IPS DF 4.7 (cell line): ENCODE measurements at regions not wholly inside any gene's neighbourhood (a gene's known extent, or its start where the extent isn't known, plus 50 kb on each side); places are given as distances from the start of the nearest gene placed in this dataset.
"Not testable (repeated sequence)": the region's sequence is repeated elsewhere in the genome, so short reads cannot be mapped to it uniquely, and the experiment has no call there.

Experiments used
- DNase-seq: peaks from one replicate; pipeline ENCODE4 v3.0.0-alpha.2; 2013; ENCODE audit warnings: low spot score; ENCODE audit errors: extremely low read depth

DNA sequence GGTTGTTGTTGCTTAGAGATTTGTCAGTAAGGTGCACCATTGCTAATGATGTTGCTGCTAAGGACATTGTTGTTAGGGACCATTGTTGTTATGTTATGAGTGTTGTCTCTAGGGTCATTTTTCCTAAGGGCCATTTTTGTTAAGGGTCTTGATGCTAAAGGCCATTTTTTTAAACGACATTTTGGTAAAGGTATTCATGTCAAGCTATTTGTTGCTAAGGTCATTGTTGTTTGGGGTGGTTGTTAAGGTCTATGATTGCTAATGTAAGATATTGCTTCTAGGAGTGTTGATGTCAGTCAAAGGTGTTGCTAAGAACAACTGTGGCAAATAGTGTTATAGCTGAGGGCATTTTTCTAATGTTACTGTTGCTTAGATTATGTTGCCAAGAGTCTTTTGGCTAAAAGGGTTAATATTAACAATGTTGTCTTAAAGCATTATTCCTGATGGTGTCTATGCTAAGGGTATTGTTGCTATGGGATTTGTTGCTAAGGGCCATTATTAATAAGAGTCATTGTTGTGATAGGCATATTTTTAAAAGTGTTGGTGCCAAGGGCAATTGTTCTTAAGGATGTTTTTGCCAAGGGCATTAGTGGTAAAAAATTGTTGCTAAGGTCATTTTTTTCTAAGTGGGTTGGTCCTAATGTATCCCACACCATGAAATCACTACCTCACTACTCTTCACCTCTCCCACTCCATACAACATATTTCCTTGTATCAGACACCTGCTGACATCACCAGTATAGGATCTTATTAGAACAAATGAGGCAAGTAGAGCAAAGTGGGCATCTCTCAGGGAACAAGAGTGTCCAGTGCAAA is 56.2 kb downstream of the SPATA31A6 start:
- DNase-seq: not testable (repeated sequence)

DNA sequence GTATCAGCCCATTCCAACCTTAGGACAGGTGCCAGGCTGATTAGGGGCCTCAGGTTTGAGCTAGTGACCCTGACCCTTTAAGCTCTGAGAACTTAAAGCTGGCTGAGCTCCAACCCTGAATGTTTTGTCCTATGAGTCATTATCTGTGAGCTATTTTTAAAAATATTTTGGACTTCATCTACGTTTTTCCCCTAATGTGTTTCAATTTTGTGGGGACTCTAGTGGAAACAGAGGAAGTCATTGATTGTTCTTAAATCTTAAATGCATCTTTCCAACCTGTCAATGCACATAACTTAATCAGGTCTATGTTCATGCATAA is 56.8 kb downstream of the SPATA31A6 start:
- DNase-seq: not testable (repeated sequence)

GRCh38 chr9:42243211-42243610 is 59.8 kb downstream of the SPATA31A6 start:
- DNase-seq: not testable (repeated sequence)

DNA sequence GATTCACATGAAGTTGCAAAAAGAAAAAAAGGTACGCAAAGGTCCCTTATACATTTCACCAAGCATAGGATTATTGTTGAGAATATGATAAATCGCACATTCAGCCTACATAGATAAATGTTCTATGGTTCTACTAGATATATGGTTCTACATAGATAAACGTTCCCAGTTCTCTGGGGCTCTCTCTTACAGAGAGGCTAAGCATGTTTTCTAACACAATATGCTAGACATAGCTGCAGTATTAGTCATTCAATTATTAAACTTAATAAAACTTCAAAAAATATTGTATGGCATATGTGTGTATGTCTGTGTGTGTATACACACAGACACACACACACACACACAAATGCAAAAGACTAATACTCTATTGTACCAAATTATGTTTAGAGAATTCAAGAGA is 60.4 kb downstream of the SPATA31A6 start:
- DNase-seq: not testable (repeated sequence)

- DNase-seq: not testable (repeated sequence)
Observed at GRCh38 chr9:42268729-42269128, 85.3 kb downstream of the SPATA31A6 start.

DNA sequence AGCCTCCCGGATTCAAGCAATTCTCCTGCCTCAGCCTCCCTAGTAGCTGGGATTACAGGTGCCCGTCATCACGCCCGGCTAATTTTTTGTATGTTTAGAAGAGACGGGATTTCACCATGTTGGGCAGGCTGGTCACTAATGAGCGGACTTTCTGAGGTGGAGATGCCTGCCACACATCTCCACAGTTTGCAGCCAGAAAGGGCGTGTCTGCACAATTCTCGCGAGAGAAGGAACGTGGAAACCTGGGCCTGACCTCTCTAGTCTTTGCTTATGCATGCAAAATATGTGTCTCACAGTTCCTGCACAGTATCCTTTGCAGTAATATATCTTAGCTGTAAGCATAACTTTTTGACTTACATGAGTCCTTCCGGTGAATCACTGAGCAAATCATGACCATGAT is 85.7 kb downstream of the SPATA31A6 start:
- not testable (repeated sequence) for DNase-seq

GRCh38 chr9:42273191-42273590 is 89.7 kb downstream of the SPATA31A6 start:
- DNase-seq: not testable (repeated sequence)

GRCh38 chr9:42275141-42275540 is 91.7 kb downstream of the SPATA31A6 start:
- DNase-seq: no peak

DNA sequence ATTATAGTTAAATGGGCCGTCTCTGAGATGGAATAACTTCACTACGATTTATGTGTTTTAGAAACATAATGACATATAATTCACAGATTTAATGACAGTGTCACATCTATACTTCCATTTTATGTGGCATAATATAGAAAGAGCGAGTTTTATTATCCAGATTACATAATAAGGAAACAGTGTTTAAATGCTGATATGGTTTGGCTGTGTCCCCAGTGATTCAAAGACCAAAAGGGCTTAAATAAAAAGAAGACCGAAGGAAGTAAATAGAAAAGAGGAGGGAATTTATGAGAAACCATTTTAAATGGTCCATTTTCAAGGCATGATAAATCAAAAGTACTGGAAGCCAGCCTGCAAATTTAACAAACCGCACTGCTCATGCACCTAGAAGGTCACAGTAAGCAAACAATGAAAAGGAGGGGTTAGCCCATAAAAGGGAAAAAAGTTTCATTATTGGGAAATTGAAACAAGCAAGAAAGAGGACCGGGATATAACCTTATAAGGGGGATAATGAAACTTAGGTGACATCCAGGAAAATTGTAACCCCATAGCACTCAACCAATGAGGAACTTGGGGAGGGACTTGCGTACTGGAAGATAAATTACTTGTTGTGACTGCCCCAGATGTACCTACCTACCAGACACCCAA is 99.2 kb downstream of the SPATA31A6 start:
- not testable (repeated sequence) for DNase-seq

DNA sequence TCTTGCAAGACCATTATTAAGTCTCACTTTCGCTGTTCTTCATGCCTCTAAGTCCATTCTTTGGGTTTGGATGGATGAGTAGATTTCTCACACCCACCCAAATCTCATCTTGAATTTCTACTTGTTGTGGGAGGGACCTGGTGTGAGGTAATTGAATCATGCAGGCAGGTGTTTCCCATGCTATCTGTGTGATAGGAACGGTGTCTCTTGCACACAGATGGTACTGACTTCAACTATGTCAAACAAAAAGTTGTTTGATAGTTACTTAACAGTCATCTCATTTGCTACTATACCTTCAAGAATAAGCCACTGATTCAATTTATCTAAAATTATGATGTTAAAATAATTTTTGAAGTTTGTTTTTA is 99.7 kb downstream of the SPATA31A6 start:
- not testable (repeated sequence) for DNase-seq

DNA sequence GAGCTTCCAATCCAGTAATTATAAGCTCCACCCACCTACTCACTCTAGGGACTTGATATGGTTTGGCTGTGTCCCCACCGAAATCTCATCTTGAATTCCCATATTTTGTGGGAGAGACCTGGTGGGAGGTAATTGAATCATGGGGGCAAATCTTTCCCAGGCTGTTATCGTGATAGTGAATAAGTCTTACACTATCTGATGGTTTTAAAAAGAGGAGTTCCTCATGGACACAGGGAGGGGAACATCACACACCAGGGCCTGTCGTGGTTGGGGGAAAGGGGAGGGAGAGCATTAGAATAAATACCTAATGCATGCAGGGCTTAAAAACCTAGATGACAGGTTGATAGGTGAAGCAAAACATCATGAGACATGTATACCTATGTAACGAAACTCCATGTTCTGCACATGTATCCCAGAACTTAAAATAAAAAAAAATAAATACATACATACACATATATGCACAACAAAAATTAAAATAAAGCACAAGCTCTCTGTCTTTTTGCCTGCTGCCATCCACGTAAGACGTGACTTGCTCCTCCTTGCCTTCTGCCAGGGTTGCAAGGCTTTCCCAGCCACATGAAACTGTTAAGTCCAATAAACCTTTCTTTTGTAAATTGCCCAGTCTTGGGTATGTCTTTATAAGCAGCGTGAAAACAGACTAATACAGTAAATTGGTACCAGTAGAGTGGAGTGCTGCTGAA is 102.8 kb downstream of the SPATA31A6 start:
- not testable (repeated sequence) for DNase-seq

GRCh38 chr9:42288002-42288864 is 104.8 kb downstream of the SPATA31A6 start:
- DNase-seq: not testable (repeated sequence)

DNA sequence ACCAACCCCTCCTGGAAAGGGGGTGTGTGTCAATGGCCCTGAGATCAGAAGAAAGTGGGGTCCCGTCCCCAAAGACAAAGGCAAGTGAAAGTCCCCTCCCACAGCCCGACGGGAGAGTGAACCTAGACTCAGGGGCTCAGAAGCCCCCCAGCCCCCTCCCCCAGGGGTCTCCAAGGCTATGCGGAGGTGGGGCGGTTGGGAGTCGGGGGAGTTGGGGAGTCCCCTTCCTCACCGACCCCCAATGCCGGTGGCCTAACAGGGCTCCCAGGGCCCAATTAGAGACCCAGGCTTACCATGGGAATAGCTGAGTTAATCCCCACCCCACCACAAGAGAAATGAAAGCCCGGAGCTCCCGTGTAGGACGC is 105.4 kb downstream of the SPATA31A6 start:
- not testable (repeated sequence) for DNase-seq

- not testable (repeated sequence) for DNase-seq
Observed at GRCh38 chr9:42300124-42300523, 116.7 kb downstream of the SPATA31A6 start.

DNA sequence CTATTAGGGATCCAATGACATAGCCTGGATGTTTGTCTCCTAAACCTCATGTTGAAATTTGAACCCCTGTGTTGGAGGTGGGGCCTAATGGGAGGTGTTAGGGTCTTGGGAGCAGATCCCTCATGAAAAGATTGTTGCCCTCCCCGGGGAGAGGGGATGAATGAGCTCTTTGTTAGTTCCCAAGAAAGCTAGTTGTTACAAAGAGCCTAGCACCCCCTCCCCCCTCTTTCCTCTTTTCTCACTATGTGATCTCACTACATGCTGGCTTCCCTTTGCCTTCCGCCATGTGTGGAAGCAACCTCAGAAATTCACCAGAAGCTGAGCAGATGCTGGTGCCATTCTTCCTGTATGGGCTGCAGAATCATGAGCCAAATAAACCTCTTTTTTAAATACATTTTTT is 123.2 kb downstream of the SPATA31A6 start:
- not testable (repeated sequence) for DNase-seq

DNA sequence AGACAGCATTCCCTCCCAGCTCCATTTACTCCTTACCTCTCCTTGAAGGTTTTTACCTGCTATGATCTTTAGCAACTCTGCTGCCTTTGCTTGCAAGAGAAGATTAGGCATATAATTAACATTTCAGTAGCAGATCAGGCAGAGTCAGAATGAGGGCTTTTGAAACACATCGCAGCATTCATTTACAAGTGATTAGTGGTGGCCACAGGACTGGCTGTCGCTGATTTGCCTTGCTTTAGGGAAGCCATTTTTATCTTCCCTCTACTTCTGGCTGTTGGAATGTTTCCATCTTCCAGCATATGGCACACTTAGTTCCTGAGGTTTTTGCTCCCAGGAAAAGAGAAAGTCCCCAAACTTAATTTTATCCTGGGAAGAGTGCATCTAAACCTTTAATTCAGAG is 124.0 kb downstream of the SPATA31A6 start:
- not testable (repeated sequence) for DNase-seq

DNA sequence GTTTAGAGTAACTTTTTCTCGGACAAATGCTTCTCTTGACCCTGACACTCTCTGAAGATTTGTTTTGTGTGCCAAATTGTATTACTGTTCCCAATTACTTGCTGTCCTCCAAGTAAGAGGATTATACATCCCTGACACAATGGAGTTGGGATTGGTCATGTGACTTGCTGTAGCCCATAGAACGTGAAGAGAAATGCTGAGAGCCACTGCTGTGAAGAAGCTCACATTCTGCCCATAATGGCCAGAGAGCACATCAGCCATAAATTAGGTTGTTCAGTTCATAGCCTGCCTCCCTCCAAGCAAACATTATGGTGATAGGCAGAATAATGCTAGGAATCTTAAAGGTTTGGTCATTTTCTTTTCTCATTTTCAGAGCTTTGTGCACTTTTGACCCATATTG is 127.5 kb downstream of the SPATA31A6 start:
- not testable (repeated sequence) for DNase-seq

DNA sequence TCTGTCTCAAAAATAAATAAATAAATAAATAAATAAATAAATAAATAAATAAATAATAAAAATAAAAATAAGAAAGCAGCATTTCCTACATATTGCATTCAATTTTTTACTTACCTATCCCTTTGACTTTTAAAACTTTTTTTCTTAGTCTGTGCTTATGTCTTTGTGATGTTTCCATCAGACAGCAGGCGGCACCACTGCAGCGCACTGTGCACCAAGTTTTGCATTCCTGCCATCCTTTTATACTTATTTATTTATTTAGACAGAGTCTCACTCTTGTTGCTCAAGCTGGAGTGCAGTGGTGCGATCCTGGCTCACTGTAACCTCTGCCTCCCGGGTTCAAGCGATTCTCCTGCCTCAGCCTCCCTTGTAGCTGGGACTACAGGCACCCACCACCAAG is 132.6 kb downstream of the SPATA31A6 start:
- not testable (repeated sequence) for DNase-seq

DNA sequence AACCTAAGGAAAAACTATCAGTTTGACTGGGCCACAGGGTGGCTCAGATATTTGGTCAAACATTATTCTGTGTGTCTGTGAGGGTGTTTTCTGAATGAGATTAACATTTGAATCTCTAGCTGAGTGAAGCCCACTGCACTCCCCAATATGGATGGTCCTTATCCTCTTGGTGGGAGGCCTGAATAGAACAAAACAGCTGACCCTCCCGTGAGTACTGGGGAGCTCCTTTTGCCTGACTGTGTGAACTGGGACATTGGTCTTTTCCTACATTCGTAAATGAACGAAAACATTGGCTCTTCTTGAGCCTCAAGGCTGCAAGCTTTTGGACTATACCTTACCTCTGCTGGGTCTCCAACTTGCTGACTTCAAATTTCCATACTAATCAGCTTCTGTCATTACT is 134.2 kb downstream of the SPATA31A6 start:
- not testable (repeated sequence) for DNase-seq

DNA sequence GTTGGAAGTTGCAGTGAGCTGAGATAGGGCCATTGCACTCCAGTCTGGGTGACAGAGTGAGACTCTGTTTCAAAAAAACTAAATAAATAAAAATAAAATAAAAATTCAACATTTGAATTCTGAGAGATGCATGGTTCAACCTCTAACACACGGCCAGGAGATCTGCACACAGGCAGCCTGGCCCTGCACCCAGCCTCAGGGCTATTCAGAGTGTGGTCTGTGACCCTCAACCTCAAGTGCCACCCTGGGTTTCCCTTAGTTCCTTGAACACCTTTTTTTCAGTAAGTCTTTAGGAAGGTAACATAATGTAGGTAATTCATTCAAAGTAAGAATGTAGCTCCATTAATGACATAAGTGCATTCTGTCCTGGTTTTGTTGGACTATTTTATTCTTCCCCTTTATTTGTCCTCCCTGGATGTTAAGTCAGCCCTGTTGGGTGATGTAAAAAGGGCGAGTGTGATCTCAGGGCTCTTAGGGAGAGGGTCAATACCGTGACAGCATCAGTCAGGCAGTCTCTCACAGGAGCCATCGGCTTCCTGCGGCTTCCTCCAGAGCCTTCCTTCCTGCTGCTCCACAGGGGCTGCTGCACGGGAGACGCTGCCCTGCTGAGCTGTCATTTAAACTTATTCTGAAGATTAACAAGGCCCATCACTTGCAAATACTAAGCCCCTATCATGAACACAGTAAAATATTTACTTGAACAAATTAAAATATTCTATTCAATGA is 139.8 kb downstream of the SPATA31A6 start:
- DNase-seq: not testable (repeated sequence)

DNA sequence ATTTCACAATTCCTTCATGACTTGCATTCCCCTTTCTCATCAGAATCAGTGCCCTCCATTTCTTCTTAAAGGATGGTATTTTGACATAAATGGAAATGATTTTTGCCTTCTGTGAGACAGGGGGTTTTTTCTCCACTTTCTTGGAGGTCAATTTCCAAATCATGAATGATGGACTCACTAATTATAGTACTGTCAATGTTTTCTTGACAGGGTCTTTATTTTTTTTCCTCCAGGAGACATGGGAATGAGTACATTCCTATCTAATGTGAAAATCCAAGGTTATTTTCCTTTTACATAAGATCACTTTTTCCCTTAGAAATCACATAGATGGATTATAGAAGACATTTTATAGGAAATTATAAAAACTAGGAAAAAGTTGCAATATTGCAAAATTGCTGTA is 141.7 kb downstream of the SPATA31A6 start:
- DNase-seq: not testable (repeated sequence)
